ENCODE measurements at regions not wholly inside any gene's neighbourhood (a gene's known extent, or its start where the extent isn't known, plus 50 kb on each side); places are given as distances from the start of the nearest gene placed in this dataset.

DNA sequence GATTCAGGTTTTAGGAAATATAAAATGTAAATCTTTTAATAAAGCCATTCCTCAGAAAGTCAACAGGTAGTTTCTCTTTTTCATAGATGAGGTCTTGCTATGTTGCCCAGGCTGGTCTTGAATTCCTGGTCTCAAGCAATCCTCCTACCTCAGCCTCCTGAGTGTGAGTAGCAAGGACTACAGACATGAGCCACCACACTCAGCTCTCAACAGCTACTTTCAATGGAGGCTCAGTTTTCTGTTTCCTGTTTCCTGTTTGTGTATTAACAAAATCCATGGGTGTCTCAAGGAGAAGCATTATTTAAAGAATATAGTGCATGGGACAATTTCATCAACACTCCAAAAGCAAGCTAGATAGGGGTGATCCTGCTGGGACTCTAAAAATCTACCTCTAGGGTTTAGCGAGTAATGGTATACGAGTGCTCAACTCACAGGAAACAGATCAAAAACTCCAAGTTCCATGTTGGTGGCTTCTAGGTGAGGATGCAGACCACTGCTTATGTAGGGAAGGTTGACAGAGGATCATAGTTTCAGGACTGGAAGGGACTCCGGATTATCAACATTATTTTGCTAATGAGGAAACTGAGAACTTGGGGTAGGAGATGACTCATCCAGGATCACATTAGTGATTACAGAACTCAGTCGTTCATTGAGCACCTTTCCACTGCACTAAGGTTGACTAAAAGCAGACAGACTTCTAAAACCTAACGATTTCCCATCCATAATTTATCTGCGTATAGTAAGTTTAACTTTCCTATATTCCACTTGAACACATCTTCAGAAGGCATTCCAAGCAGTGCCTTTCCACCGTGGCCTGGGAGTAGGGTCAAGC, 61.7 kb upstream of the WIPF1 start:
- WGBS (ENCODE audit: insufficient coverage) = 81% methylated on average over 4 of the region's 7 CpGs

DNA sequence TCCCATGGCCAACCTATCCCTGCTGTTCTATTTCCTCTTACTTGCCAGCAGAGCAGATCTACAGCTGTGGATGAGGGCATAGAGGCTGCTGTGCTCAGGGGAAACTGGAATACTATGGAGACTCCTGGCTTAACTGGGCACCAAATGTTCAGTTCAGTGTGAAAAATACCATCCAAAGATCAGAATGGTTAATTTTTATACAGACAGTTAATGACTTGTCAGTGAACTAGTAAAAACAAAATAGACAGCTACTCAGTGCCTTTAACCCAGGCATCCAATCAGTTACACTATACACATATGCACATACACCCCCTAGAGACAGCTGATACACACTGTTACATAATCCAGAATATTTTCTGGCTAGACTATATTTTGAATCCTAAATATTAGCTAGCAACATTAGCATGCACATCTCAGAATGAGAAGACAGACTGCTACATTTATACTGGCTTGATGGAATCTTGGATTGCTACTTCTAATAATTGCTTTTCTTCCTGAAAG, 59.1 kb upstream of the WIPF1 start:
- H3K9me3 ChIP-seq (replicated peaks; ENCODE audit: control insufficient read depth, low read depth, low read length) = peaks cover 15% of the 10 kb centered on the region
- H3K27me3 ChIP-seq (ENCODE audit: control insufficient read depth, insufficient read depth, low read length) = no peaks in the 10 kb centered on the region
- H3K4me1 ChIP-seq (ENCODE audit: control insufficient read depth, insufficient read depth, low read length) = no peaks in the 10 kb centered on the region
- no peak overlapping the region for H3K4me3 ChIP-seq (ENCODE audit: low read length)
- DNase-seq = peak; percentile 28
- peaks cover 14% of the 10 kb centered on the region for H3K36me3 ChIP-seq (ENCODE audit: control insufficient read depth, insufficient read depth, low read length)
- H3K27ac ChIP-seq (ENCODE audit: low read length) = no peak overlapping the region

More for the DNA sequence above, 61.7 kb upstream of the WIPF1 start:
- no peak overlapping the region for H3K27ac ChIP-seq (ENCODE audit: low read length)
- peaks cover 15% of the 10 kb centered on the region for H3K9me3 ChIP-seq (replicated peaks; ENCODE audit: control insufficient read depth, low read depth, low read length)
- no peak for DNase-seq
- H3K4me1 ChIP-seq (ENCODE audit: control insufficient read depth, insufficient read depth, low read length) = peaks cover 10% of the 10 kb centered on the region
- peaks cover 14% of the 10 kb centered on the region for H3K36me3 ChIP-seq (ENCODE audit: control insufficient read depth, insufficient read depth, low read length)
- H3K27me3 ChIP-seq (ENCODE audit: control insufficient read depth, insufficient read depth, low read length) = no peaks in the 10 kb centered on the region
- no peak overlapping the region for H3K4me3 ChIP-seq (ENCODE audit: low read length)

DNA sequence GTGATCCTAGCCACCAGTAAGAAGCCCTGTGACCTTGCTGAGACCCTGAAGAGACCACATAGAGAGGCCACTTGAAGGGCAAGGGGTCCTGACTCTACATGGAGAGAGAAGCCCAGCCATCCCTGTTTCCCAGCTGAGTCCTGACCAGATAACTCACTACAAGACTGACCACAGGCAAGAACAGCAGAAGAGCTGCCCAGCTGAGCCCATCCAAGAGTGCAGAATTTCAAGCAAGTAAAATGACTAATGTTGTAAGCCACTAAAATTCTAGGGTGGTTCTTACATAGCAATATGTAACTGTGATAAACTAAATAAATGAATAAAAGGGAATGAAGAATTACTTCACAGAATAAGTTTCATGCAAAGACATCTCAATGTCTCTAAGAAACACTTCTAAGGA, 58.4 kb upstream of the WIPF1 start:
- DNase-seq = no peak
- H3K4me1 ChIP-seq (ENCODE audit: control insufficient read depth, insufficient read depth, low read length) = no peaks in the 10 kb centered on the region
- peaks cover 15% of the 10 kb centered on the region for H3K9me3 ChIP-seq (replicated peaks; ENCODE audit: control insufficient read depth, low read depth, low read length)
- no peak overlapping the region for H3K27ac ChIP-seq (ENCODE audit: low read length)
- H3K36me3 ChIP-seq (ENCODE audit: control insufficient read depth, insufficient read depth, low read length) = peaks cover 13% of the 10 kb centered on the region
- H3K27me3 ChIP-seq (ENCODE audit: control insufficient read depth, insufficient read depth, low read length) = no peaks in the 10 kb centered on the region
- no peak overlapping the region for H3K4me3 ChIP-seq (ENCODE audit: low read length)

DNA sequence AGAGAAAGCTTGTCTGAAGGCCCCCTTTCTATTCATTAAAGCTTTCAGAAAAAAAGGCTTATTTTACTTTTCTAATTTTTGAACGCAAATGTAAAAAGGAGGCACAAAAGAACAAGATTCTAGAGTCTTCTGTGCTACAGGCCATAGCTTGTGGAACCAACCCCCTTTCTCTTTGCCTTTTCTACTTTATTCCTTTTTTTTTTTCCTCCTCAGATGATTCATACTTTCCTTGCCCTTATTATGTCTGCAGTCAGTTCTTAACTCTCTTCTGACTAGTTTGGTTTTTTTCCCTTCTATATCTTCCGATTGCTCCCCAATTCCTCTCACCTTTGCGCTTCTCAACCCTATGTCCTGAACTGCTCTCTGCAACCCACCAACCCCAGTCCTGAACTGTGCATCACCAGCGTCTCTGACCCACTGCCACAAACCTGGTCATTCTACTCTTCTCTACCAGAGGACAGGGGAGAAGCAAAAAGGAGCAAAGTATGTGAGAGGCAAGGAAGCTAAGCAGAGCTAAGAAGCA, 56.9 kb upstream of the WIPF1 start:
- 100% methylated on average over 2 of the region's 4 CpGs for WGBS (ENCODE audit: insufficient coverage)
- Histone ChIP-seq H3K36me3 (ENCODE audit: control insufficient read depth, insufficient read depth, low read length) (peaks cover 12% of the 10 kb centered on the region), H3K4me1 (ENCODE audit: control insufficient read depth, insufficient read depth, low read length) (no peaks in the 10 kb centered on the region), H3K27me3 (ENCODE audit: control insufficient read depth, insufficient read depth, low read length) (no peaks in the 10 kb centered on the region), H3K27ac (ENCODE audit: low read length) (no peak overlapping the region), H3K4me3 (ENCODE audit: low read length) (no peak overlapping the region), H3K9me3 (replicated peaks; ENCODE audit: control insufficient read depth, low read depth, low read length) (peaks cover 15% of the 10 kb centered on the region)
- no peak for DNase-seq

DNA sequence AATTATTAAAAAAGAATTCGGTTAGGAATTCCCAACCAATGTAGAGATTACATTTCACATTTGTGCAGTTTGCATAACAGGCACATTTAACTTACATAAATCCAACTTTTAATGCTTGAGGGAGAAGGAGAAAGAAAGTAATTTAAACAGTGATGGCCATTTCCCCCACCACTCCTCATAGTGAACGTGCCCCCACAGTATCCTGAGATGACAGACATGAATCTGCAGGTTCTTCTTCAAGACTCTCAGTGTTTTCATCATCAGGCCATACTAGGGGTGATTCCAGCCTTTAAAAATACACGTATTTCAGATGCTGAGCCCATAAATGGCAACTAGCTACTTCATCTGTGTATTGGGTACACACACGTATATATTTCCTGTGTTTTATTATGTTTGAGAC, 51.3 kb upstream of the WIPF1 start:
- Histone ChIP-seq H3K9me3 (replicated peaks; ENCODE audit: control insufficient read depth, low read depth, low read length) (peaks cover 9% of the 10 kb centered on the region), H3K4me1 (ENCODE audit: control insufficient read depth, insufficient read depth, low read length) (no peaks in the 10 kb centered on the region), H3K4me3 (ENCODE audit: low read length) (no peak overlapping the region), H3K27ac (ENCODE audit: low read length) (no peak overlapping the region), H3K27me3 (ENCODE audit: control insufficient read depth, insufficient read depth, low read length) (no peaks in the 10 kb centered on the region), H3K36me3 (ENCODE audit: control insufficient read depth, insufficient read depth, low read length) (peaks cover 4% of the 10 kb centered on the region)
- WGBS (ENCODE audit: insufficient coverage) = 80% methylated on average over 1 of the region's 4 CpGs
- no peak for DNase-seq

Data from muscle of leg (tissue), 3 donors.